Mesenchymal stem cell (in vitro differentiated cells and primary cell): ENCODE measurements at regions not wholly inside any gene's neighbourhood (a gene's known extent, or its start where the extent isn't known, plus 50 kb on each side); places are given as distances from the start of the nearest gene placed in this dataset.
"Not testable (repeated sequence)": the region's sequence is repeated elsewhere in the genome, so short reads cannot be mapped to it uniquely, and the experiment has no call there.

Experiments used
- DNase-seq: peaks from one replicate; pipeline ENCODE4 v3.0.0-alpha.2; 2013
- H2AFZ ChIP-seq: one replicate; pipeline ENCODE4 v1.6.1; 2013; ENCODE audit warnings: low read depth, mild to moderate bottlenecking, control low read depth, inconsistent platforms, low read length, moderate library complexity
- H2AK5ac ChIP-seq: 2 replicates; pipeline ENCODE4 v1.6.1; 2013; ENCODE audit warnings: low read length, moderate library complexity, mild to moderate bottlenecking, inconsistent platforms; ENCODE audit not compliant: severe bottlenecking
- H2BK120ac ChIP-seq: one replicate; pipeline ENCODE4 v1.6.1; 2013; ENCODE audit warnings: low read depth, mild to moderate bottlenecking, inconsistent platforms, low read length, moderate library complexity
- H2BK12ac ChIP-seq, 2 experiments: one replicate each; pipeline ENCODE4 v1.6.1; 2013; ENCODE audit warnings: inconsistent platforms in 2 of 2, low read length in 2 of 2, mild to moderate bottlenecking in 2 of 2, moderate library complexity in 2 of 2, control low read depth in 1 of 2
- H2BK15ac ChIP-seq: one replicate; pipeline ENCODE4 v1.6.1; 2013; ENCODE audit warnings: mild to moderate bottlenecking, low read depth, inconsistent platforms; ENCODE audit not compliant: poor library complexity, severe bottlenecking
- H2BK5ac ChIP-seq: 2 replicates; pipeline ENCODE4 v1.6.1; 2013; ENCODE audit warnings: low read depth, mild to moderate bottlenecking, low read length, control low read depth, inconsistent platforms; ENCODE audit not compliant: poor library complexity, severe bottlenecking
- H3K14ac ChIP-seq, 2 experiments: one replicate each; pipeline ENCODE4 v1.6.1; 2013; ENCODE audit warnings: inconsistent platforms in 2 of 2, low read length in 2 of 2, control low read depth in 1 of 2, mild to moderate bottlenecking in 1 of 2, moderate library complexity in 1 of 2
- H3K18ac ChIP-seq, 2 experiments: one replicate each; pipeline ENCODE4 v1.6.1; 2013; ENCODE audit warnings: inconsistent platforms in 2 of 2, low read length in 2 of 2, control low read depth in 1 of 2, low read depth in 1 of 2, mild to moderate bottlenecking in 1 of 2
- H3K23ac ChIP-seq, 2 experiments: one replicate each; pipeline ENCODE4 v1.6.1; 2013; ENCODE audit warnings: inconsistent platforms in 2 of 2, low read length in 2 of 2, mild to moderate bottlenecking in 2 of 2, moderate library complexity in 2 of 2, control low read depth in 1 of 2
- H3K27ac ChIP-seq: 2 replicates; pipeline ENCODE4 v1.5.1; 2013; ENCODE audit warnings: mild to moderate bottlenecking, moderate library complexity, low read length, control low read depth, inconsistent platforms; ENCODE audit not compliant: poor library complexity, severe bottlenecking
- H3K27me3 ChIP-seq, 2 experiments: 2 replicates each; pipeline versions ENCODE4 v1.6.1 to v1.7.0; 2013; ENCODE audit warnings: low read length in 2 of 2, mild to moderate bottlenecking in 2 of 2, moderate library complexity in 2 of 2, control low read depth in 1 of 2, inconsistent platforms in 1 of 2; ENCODE audit not compliant: control insufficient read depth in 1 of 2, insufficient read depth in 1 of 2
- H3K36me3 ChIP-seq, 2 experiments: 2 replicates each; pipeline versions ENCODE4 v1.6.1 to v1.7.0; 2013; ENCODE audit warnings: low read length in 2 of 2, control low read depth in 1 of 2, inconsistent platforms in 1 of 2, low read depth in 1 of 2, mild to moderate bottlenecking in 1 of 2; ENCODE audit not compliant: insufficient read depth in 2 of 2, control insufficient read depth in 1 of 2
- H3K4ac ChIP-seq, 2 experiments: one replicate each; pipeline ENCODE4 v1.6.1; 2013; ENCODE audit warnings: inconsistent platforms in 2 of 2, low read length in 2 of 2, mild to moderate bottlenecking in 2 of 2, moderate library complexity in 2 of 2, control low read depth in 1 of 2, low read depth in 1 of 2
- H3K4me1 ChIP-seq: 2 replicates; pipeline ENCODE4 v1.6.1; 2013; ENCODE audit warnings: low read depth, low read length, control low read depth; ENCODE audit not compliant: control insufficient read depth, insufficient read depth
- H3K4me2 ChIP-seq: 2 replicates; pipeline ENCODE4 v1.6.1; 2013; ENCODE audit warnings: low read length, mild to moderate bottlenecking, inconsistent platforms; ENCODE audit not compliant: poor library complexity, severe bottlenecking
- H3K4me3 ChIP-seq, 2 experiments: 2 replicates each; pipeline versions ENCODE4 v1.5.1 to v1.7.0; 2013; ENCODE audit warnings: low read length in 2 of 2, mild to moderate bottlenecking in 2 of 2, control low read depth in 1 of 2, low read depth in 1 of 2; ENCODE audit not compliant: insufficient read depth in 1 of 2
- H3K79me1 ChIP-seq: replicated peaks from 2 replicates; pipeline ENCODE4 v1.6.1; 2013; ENCODE audit warnings: mild to moderate bottlenecking, control low read depth, low read length, inconsistent platforms; ENCODE audit not compliant: poor library complexity, severe bottlenecking
- H3K9ac ChIP-seq: 2 replicates; pipeline ENCODE4 v1.7.0; 2013; ENCODE audit warnings: mild to moderate bottlenecking, low read length, moderate library complexity
- H3K9me3 ChIP-seq: 2 replicates; pipeline ENCODE4 v1.7.0; 2013; ENCODE audit warnings: mild to moderate bottlenecking, low read length; ENCODE audit not compliant: control insufficient read depth
- H4K8ac ChIP-seq: one replicate; pipeline ENCODE4 v1.6.1; 2013; ENCODE audit warnings: inconsistent platforms, mild to moderate bottlenecking, low read length, moderate library complexity
- H4K91ac ChIP-seq: one replicate; pipeline ENCODE4 v1.6.1; 2013; ENCODE audit warnings: mild to moderate bottlenecking, low read length, inconsistent platforms
- WGBS: methylation state at CpG from one replicate; pipeline ENCODE4 v1.1.7; 2013; ENCODE audit warnings: mixed read lengths; 5-methylcytosine and 5-hydroxymethylcytosine counted together

- Histone ChIP-seq H2AK5ac (no peak overlapping the region), H3K4me1 (no peaks in the 10 kb centered on the region)
Measured at GRCh38 chr12:131445184-131445774, 265.6 kb upstream of the SFSWAP start.

GRCh38 chr12:131445795-131446194 lies 265.1 kb upstream of the SFSWAP start:
- H2BK120ac ChIP-seq = no peak overlapping the region
- no peak overlapping the region for H2AFZ ChIP-seq

More at GRCh38 chr12:131445184-131445774, 265.6 kb upstream of the SFSWAP start:
- Histone ChIP-seq H3K27me3 (no peaks in the 10 kb centered on the region), H4K8ac (no peak overlapping the region), H3K9ac (no peak overlapping the region), H3K4me2 (no peak overlapping the region), H4K91ac (no peak overlapping the region), H3K4ac (no peak overlapping the region), H3K14ac (no peak overlapping the region), H3K79me1 (no peaks in the 10 kb centered on the region), H3K23ac (no peak overlapping the region), H2BK5ac (no peak overlapping the region), H2BK120ac (no peak overlapping the region), H3K27ac (no peak overlapping the region), H2BK12ac (no peak overlapping the region), H3K36me3 (no peaks in the 10 kb centered on the region), H3K9me3 (peaks cover 11% of the 10 kb centered on the region), H2BK15ac (no peak overlapping the region), H2AFZ (no peak overlapping the region), H3K4me3 (no peak overlapping the region), H3K18ac (no peak overlapping the region)
- no peak for DNase-seq
- WGBS = 45% methylated on average over 13 of the region's 13 CpGs

GRCh38 chr12:131447636-131448035 lies 263.3 kb upstream of the SFSWAP start:
- not testable (repeated sequence) for H3K9ac ChIP-seq, DNase-seq, H4K8ac ChIP-seq, H3K14ac ChIP-seq, H2BK120ac ChIP-seq, H2AFZ ChIP-seq, H3K27me3 ChIP-seq, H4K91ac ChIP-seq, H3K23ac ChIP-seq, H2BK5ac ChIP-seq, H3K4ac ChIP-seq, H2BK15ac ChIP-seq, H3K4me1 ChIP-seq, H3K79me1 ChIP-seq, H3K27ac ChIP-seq, H3K4me2 ChIP-seq, H3K4me3 ChIP-seq, H2BK12ac ChIP-seq, H2AK5ac ChIP-seq, H3K18ac ChIP-seq, H3K36me3 ChIP-seq
- 92% methylated on average over 14 of the region's 14 CpGs for WGBS
- H3K9me3 ChIP-seq = peaks cover 13% of the 10 kb centered on the region

More at GRCh38 chr12:131445795-131446194, 265.1 kb upstream of the SFSWAP start:
- Histone ChIP-seq H3K4me2 (no peak overlapping the region), H3K36me3 (no peaks in the 10 kb centered on the region), H3K23ac (no peak overlapping the region), H3K9ac (no peak overlapping the region), H2BK5ac (no peak overlapping the region), H3K27me3 (no peaks in the 10 kb centered on the region), H3K14ac (no peak overlapping the region), H2BK15ac (no peak overlapping the region), H2AK5ac (no peak overlapping the region), H4K8ac (no peak overlapping the region), H3K4me3 (no peak overlapping the region), H3K79me1 (no peaks in the 10 kb centered on the region), H3K27ac (no peak overlapping the region), H3K18ac (no peak overlapping the region), H3K4ac (no peak overlapping the region), H3K9me3 (peaks cover 13% of the 10 kb centered on the region), H2BK12ac (no peak overlapping the region), H4K91ac (no peak overlapping the region), H3K4me1 (no peaks in the 10 kb centered on the region)
- WGBS = 37% methylated on average over 9 of the region's 12 CpGs
- no peak for DNase-seq

GRCh38 chr12:131448254-131448795 lies 262.6 kb upstream of the SFSWAP start:
- H3K18ac ChIP-seq = no peak overlapping the region
- H2BK120ac ChIP-seq = no peak overlapping the region
- H3K4ac ChIP-seq = no peak overlapping the region
- no peak overlapping the region for H2BK15ac ChIP-seq
- no peak overlapping the region for H3K4me3 ChIP-seq
- no peak overlapping the region for H2BK5ac ChIP-seq
- H4K91ac ChIP-seq = no peak overlapping the region
- no peak overlapping the region for H3K14ac ChIP-seq
- H3K79me1 ChIP-seq = no peaks in the 10 kb centered on the region
- no peak overlapping the region for H4K8ac ChIP-seq
- no peak overlapping the region for H3K27ac ChIP-seq
- H3K9me3 ChIP-seq = peaks cover 13% of the 10 kb centered on the region
- no peaks in the 10 kb centered on the region for H3K4me1 ChIP-seq
- 79% methylated on average over 13 of the region's 13 CpGs for WGBS
- H3K4me2 ChIP-seq = no peak overlapping the region
- H3K27me3 ChIP-seq = no peaks in the 10 kb centered on the region
- no peak overlapping the region for H3K9ac ChIP-seq
- H2AFZ ChIP-seq = no peak overlapping the region
- H3K23ac ChIP-seq = no peak overlapping the region
- no peak overlapping the region for H2AK5ac ChIP-seq
- no peaks in the 10 kb centered on the region for H3K36me3 ChIP-seq
- H2BK12ac ChIP-seq = no peak overlapping the region
- DNase-seq = no peak
